Esophagus squamous epithelium (tissue), 4 donors: ENCODE measurements at regions not wholly inside any gene's neighbourhood (a gene's known extent, or its start where the extent isn't known, plus 50 kb on each side); places are given as distances from the start of the nearest gene placed in this dataset.

Experiments used
- CTCF ChIP-seq, 6 experiments: fragments of 450-650 bp in 4 of 6; fragments of 200-600 bp in 2 of 6; sonication (generic) in 2 of 6; IDR thresholded peaks; one replicate each; pipeline ENCODE4 v1.5.1; 2016 to 2019; ENCODE audit warnings: antibody characterized with exemption in 6 of 6, mild to moderate bottlenecking in 4 of 6, moderate library complexity in 4 of 6
- POLR2A ChIP-seq, 4 donors: fragments of 450-650 bp; IDR thresholded peaks; one replicate each; pipeline ENCODE4 v1.6.1; 2017; ENCODE audit warnings: antibody characterized with exemption in 4 of 4, mild to moderate bottlenecking in 4 of 4, moderate library complexity in 3 of 4

DNA sequence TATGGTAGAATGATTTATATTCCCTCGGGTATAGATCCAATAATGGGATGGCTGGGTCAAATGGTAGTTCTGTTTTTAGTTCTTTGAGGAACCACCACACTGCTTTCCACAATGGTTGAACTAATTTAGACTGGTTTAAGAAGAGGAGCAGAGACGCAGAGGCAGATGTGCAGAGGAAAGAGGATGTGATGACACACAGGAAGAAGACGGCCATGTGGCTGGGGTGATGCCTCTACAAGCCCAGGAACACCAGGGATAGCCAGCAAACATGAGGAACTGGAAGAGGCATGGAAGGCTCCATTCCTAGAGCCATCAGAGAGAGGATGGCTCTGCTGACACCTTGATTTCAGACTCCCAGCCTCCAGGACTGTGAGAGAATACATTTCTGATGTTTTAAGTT, 218.3 kb upstream of the DTNBP1 start:
- TF ChIP-seq CTCF (IDR thresholded peaks at IDR 0.05) = no peak
- no peak for TF ChIP-seq POLR2A (IDR thresholded peaks at IDR 0.05)
